ENCODE measurements at regions not wholly inside any gene's neighbourhood (a gene's known extent, or its start where the extent isn't known, plus 50 kb on each side); places are given as distances from the start of the nearest gene placed in this dataset.
"Not testable (repeated sequence)": the region's sequence is repeated elsewhere in the genome, so short reads cannot be mapped to it uniquely, and the experiment has no call there.

- no peak for DNase-seq (ENCODE audit: low read depth in 2 of 2)
Measured at GRCh38 chr2:144796164-144796563, 276.2 kb upstream of the ZEB2 start.

- no peak for DNase-seq (ENCODE audit: low read depth in 2 of 2)
Measured at GRCh38 chr2:144785253-144785652, 265.3 kb upstream of the ZEB2 start.

- DNase-seq (ENCODE audit: low read depth in 2 of 2) = no peak
Measured at GRCh38 chr2:144780983-144781382, 261.1 kb upstream of the ZEB2 start.

- DNase-seq (ENCODE audit: low read depth in 2 of 2) = no peak
Measured at GRCh38 chr2:144776766-144777165, 256.8 kb upstream of the ZEB2 start.

- no peak for DNase-seq (ENCODE audit: low read depth in 2 of 2)
Measured at GRCh38 chr2:144774809-144775208, 254.9 kb upstream of the ZEB2 start.

GRCh38 chr2:144771348-144771747 lies 251.4 kb upstream of the ZEB2 start:
- no peak for DNase-seq (ENCODE audit: low read depth in 2 of 2)

- DNase-seq (ENCODE audit: low read depth in 2 of 2) = no peak
Measured at GRCh38 chr2:144770616-144771230, 250.8 kb upstream of the ZEB2 start.

GRCh38 chr2:144760939-144761338 lies 241.0 kb upstream of the ZEB2 start:
- not testable (repeated sequence) for DNase-seq (ENCODE audit: low read depth in 2 of 2)

GRCh38 chr2:144759746-144760145 lies 239.8 kb upstream of the ZEB2 start:
- no peak for DNase-seq (ENCODE audit: low read depth in 2 of 2)

- not testable (repeated sequence) for DNase-seq (ENCODE audit: low read depth in 2 of 2)
Measured at GRCh38 chr2:144758196-144758595, 238.3 kb upstream of the ZEB2 start.

- no peak for DNase-seq (ENCODE audit: low read depth in 2 of 2)
Measured at GRCh38 chr2:144753416-144753815, 233.5 kb upstream of the ZEB2 start.

- no peak for DNase-seq (ENCODE audit: low read depth in 2 of 2)
Measured at GRCh38 chr2:144751142-144751905, 231.4 kb upstream of the ZEB2 start.

GRCh38 chr2:144749188-144749587 lies 229.3 kb upstream of the ZEB2 start:
- DNase-seq (ENCODE audit: low read depth in 2 of 2) = no peak

- no peak for DNase-seq (ENCODE audit: low read depth in 2 of 2)
Measured at GRCh38 chr2:144748443-144748842, 228.5 kb upstream of the ZEB2 start.

- no peak for DNase-seq (ENCODE audit: low read depth in 2 of 2)
Measured at GRCh38 chr2:144747571-144747970, 227.7 kb upstream of the ZEB2 start.

GRCh38 chr2:144745424-144745823 lies 225.5 kb upstream of the ZEB2 start:
- no peak for DNase-seq (ENCODE audit: low read depth in 2 of 2)

GRCh38 chr2:144738749-144739148 lies 218.8 kb upstream of the ZEB2 start:
- no peak for DNase-seq (ENCODE audit: low read depth in 2 of 2)

- no peak for DNase-seq (ENCODE audit: low read depth in 2 of 2)
Measured at GRCh38 chr2:144730711-144731110, 210.8 kb upstream of the ZEB2 start.

- not testable (repeated sequence) for DNase-seq (ENCODE audit: low read depth in 2 of 2)
Measured at GRCh38 chr2:144724460-144724859, 204.5 kb upstream of the ZEB2 start.

GRCh38 chr2:144718376-144718775 lies 198.5 kb upstream of the ZEB2 start:
- DNase-seq (ENCODE audit: low read depth in 2 of 2) = no peak

GRCh38 chr2:144715992-144716391 lies 196.1 kb upstream of the ZEB2 start:
- no peak for DNase-seq (ENCODE audit: low read depth in 2 of 2)

GRCh38 chr2:144713410-144713809 lies 193.5 kb upstream of the ZEB2 start:
- DNase-seq (ENCODE audit: low read depth in 2 of 2) = no peak

GRCh38 chr2:144712550-144712940 lies 192.6 kb upstream of the ZEB2 start:
- DNase-seq (ENCODE audit: low read depth in 2 of 2) = peak; percentile 31 to 36
